K562 (cell line): ENCODE measurements at regions not wholly inside any gene's neighbourhood (a gene's known extent, or its start where the extent isn't known, plus 50 kb on each side); places are given as distances from the start of the nearest gene placed in this dataset.

Experiments
- ASH1L ChIP-seq: fragments of 450-650 bp; IDR thresholded peaks from 2 replicates; pipeline ENCODE4 v1.6.1; 2018; ENCODE audit warnings: borderline replicate concordance, mild to moderate bottlenecking, low read depth; ENCODE audit not compliant: partially characterized antibody
- BRCA1 ChIP-seq, 2 experiments: fragments of 450-650 bp in 1 of 2; sonication (generic) in 1 of 2; formaldehyde crosslinking in 1 of 2; IDR thresholded peaks; 2 replicates each; pipeline versions ENCODE4 v1.5.0 to v1.6.1; 2017 to 2020; ENCODE audit warnings: mild to moderate bottlenecking in 1 of 2, missing genetic modification reagents in 1 of 2
- CBX1 ChIP-seq: sonication (generic); IDR thresholded peaks from 2 replicates; pipeline ENCODE4 v1.6.1; 2016; ENCODE audit warnings: antibody characterized with exemption, low read depth, mild to moderate bottlenecking
- GTF2F1 ChIP-seq: IDR thresholded peaks from 2 replicates; pipeline ENCODE4 v1.6.1; 2011; ENCODE audit warnings: low read depth, low read length, improper control_type of control experiment
- ID3 ChIP-seq, 2 experiments: fragments of 250-450 bp in 1 of 2; fragments of 450-650 bp in 1 of 2; sonication (Bioruptor Pico) in 1 of 2; IDR thresholded peaks; 2 replicates each; pipeline versions ENCODE4 v1.6.1 to v1.8.0; 2016 to 2021; ENCODE audit warnings: mild to moderate bottlenecking in 2 of 2, moderate library complexity in 2 of 2, missing compliant biosample characterization in 1 of 2, missing genetic modification characterization in 1 of 2
- MAFK ChIP-seq: IDR thresholded peaks from 2 replicates; pipeline ENCODE4 v1.6.1; 2011; ENCODE audit warnings: low read length, improper control_type of control experiment
- MAX ChIP-seq: sonication (generic); formaldehyde crosslinking; IDR thresholded peaks from 2 replicates; pipeline ENCODE4 v1.9.0; 2022; ENCODE audit warnings: mild to moderate bottlenecking, missing genetic modification reagents
- NR0B1 ChIP-seq: fragments of 450-650 bp; IDR thresholded peaks from one replicate; pipeline ENCODE4 v1.6.1; 2018; ENCODE audit warnings: mild to moderate bottlenecking, moderate library complexity; ENCODE audit not compliant: partially characterized antibody
- NR4A1 ChIP-seq, 2 experiments: fragments of 250-450 bp in 1 of 2; fragments of 450-650 bp in 1 of 2; sonication (Bioruptor Pico) in 1 of 2; IDR thresholded peaks; 2 replicates each; pipeline versions ENCODE4 v1.4.0 to v1.6.1; 2016 to 2020; ENCODE audit warnings: mild to moderate bottlenecking in 2 of 2, missing compliant biosample characterization in 1 of 2, missing genetic modification characterization in 1 of 2, moderate library complexity in 1 of 2
- POLR3G ChIP-seq: IDR thresholded peaks from 2 replicates; pipeline ENCODE4 v1.6.1; 2011; ENCODE audit not compliant: insufficient read length, insufficient replicate concordance; ENCODE audit errors: extremely low read depth
- RREB1 ChIP-seq: fragments of 250-450 bp; sonication (Bioruptor Pico); IDR thresholded peaks from 2 replicates; pipeline ENCODE4 v1.4.0; 2020
- SETDB1 ChIP-seq: IDR thresholded peaks from one replicate; pipeline ENCODE4 v1.6.1; 2012; ENCODE audit warnings: low read length, control low read depth, inconsistent platforms
- TCF3 ChIP-seq: sonication (generic); formaldehyde crosslinking; IDR thresholded peaks from 2 replicates; pipeline ENCODE4 v1.4.0; 2020; ENCODE audit warnings: mild to moderate bottlenecking, missing genetic modification reagents
- VEZF1 ChIP-seq: fragments of 200-800 bp; sonication (Bioruptor generic); IDR thresholded peaks from 2 replicates; pipeline ENCODE4 v1.6.1; 2017; ENCODE audit warnings: missing genetic modification characterization, missing compliant biosample characterization
- ZBTB49 ChIP-seq: sonication (generic); formaldehyde crosslinking; IDR thresholded peaks from 2 replicates; pipeline ENCODE4 v1.8.0; 2022; ENCODE audit warnings: missing genetic modification reagents, mild to moderate bottlenecking, borderline replicate concordance
- ZNF212 ChIP-seq: fragments of 450-650 bp; formaldehyde crosslinking; IDR thresholded peaks from 2 replicates; pipeline ENCODE4 v1.4.0; 2020; ENCODE audit warnings: mild to moderate bottlenecking

GRCh38 chr1:199075792-199076191 lies 437.0 kb downstream of the PTPRC start (continued):
- no peak for TF ChIP-seq RREB1 (CRISPR knock-in tag)
- TF ChIP-seq NR0B1, result no peak
- TF ChIP-seq SETDB1, result no peak
- no peak for TF ChIP-seq MAX
- TF ChIP-seq CBX1, result no peak
- no peak for TF ChIP-seq GTF2F1
- TF ChIP-seq TCF3 (CRISPR knock-in tag), result no peak
- TF ChIP-seq POLR3G, result no peak
- TF ChIP-seq ID3 (CRISPR knock-in tag; IDR thresholded peaks at IDR 0.05), result no peak
- no peak for TF ChIP-seq ID3 (tag; IDR thresholded peaks at IDR 0.05)
- TF ChIP-seq ZBTB49, result no peak
- no peak for TF ChIP-seq ASH1L
- no peak for TF ChIP-seq NR4A1 (CRISPR knock-in tag; IDR thresholded peaks at IDR 0.05)
- TF ChIP-seq NR4A1 (tag; IDR thresholded peaks at IDR 0.05), result no peak
- no peak for TF ChIP-seq BRCA1 (IDR thresholded peaks at IDR 0.05)
- no peak for TF ChIP-seq BRCA1 (CRISPR knock-in tag; IDR thresholded peaks at IDR 0.05)
- no peak for TF ChIP-seq ZNF212 (CRISPR knock-in tag)
- no peak for TF ChIP-seq MAFK
- no peak for TF ChIP-seq VEZF1
